GM23338 (cell line): ENCODE measurements at regions not wholly inside any gene's neighbourhood (a gene's known extent, or its start where the extent isn't known, plus 50 kb on each side); places are given as distances from the start of the nearest gene placed in this dataset.

Source experiments
- ATAC-seq: fragments of 200-7000 bp; cut with Tn5 transposase; 3 replicates; pipeline ENCODE4 v1.9.1; 2020
- DNase-seq: peaks from one replicate; pipeline ENCODE4 v3.0.0-alpha.2; 2015; ENCODE audit warnings: low spot score
- H2AFZ ChIP-seq: fragments of 200-600 bp; sonication (generic); 2 replicates; pipeline ENCODE4 v1.8.0; 2016; ENCODE audit warnings: antibody characterized with exemption, mild to moderate bottlenecking, moderate library complexity
- H3F3A ChIP-seq: fragments of 200-600 bp; sonication (generic); replicated peaks from 2 replicates; pipeline ENCODE4 v1.8.0; 2017; ENCODE audit warnings: antibody characterized with exemption, mixed run types, low read depth
- H3K27ac ChIP-seq: fragments of 200-600 bp; sonication (generic); 2 replicates; pipeline ENCODE4 v1.6.1; 2016; ENCODE audit warnings: low read depth
- H3K27me3 ChIP-seq: fragments of 200-600 bp; sonication (generic); 2 replicates; pipeline ENCODE4 v1.8.0; 2016; ENCODE audit warnings: mild to moderate bottlenecking, mixed run types, moderate library complexity; ENCODE audit not compliant: insufficient read depth
- H3K36me3 ChIP-seq: fragments of 200-600 bp; sonication (generic); 2 replicates; pipeline ENCODE4 v1.8.0; 2016; ENCODE audit warnings: mild to moderate bottlenecking; ENCODE audit not compliant: insufficient read depth
- H3K4me1 ChIP-seq: fragments of 200-600 bp; sonication (generic); 2 replicates; pipeline ENCODE4 v1.8.0; 2016; ENCODE audit warnings: mild to moderate bottlenecking, moderate library complexity; ENCODE audit not compliant: insufficient read depth
- H3K4me2 ChIP-seq: fragments of 200-600 bp; sonication (generic); 2 replicates; pipeline ENCODE4 v1.7.1; 2017; ENCODE audit warnings: mixed run types
- H3K4me3 ChIP-seq: fragments of 200-600 bp; sonication (generic); 2 replicates; pipeline ENCODE4 v1.6.1; 2016; ENCODE audit warnings: mixed run types
- H3K79me2 ChIP-seq: fragments of 200-600 bp; sonication (generic); replicated peaks from 2 replicates; pipeline ENCODE4 v1.8.0; 2017; ENCODE audit warnings: mild to moderate bottlenecking; ENCODE audit not compliant: insufficient read depth
- H3K9me2 ChIP-seq: fragments of 200-600 bp; sonication (generic); 2 replicates; pipeline ENCODE4 v1.8.0; 2017; ENCODE audit not compliant: insufficient read depth
- H4K20me1 ChIP-seq: fragments of 200-600 bp; sonication (generic); replicated peaks from 2 replicates; pipeline ENCODE4 v1.8.0; 2017; ENCODE audit warnings: mild to moderate bottlenecking; ENCODE audit not compliant: insufficient read depth
- H3K27ac Mint-ChIP-seq: 2 replicates; pipeline ENCODE4 v1.8.0; 2020; ENCODE audit warnings: inconsistent platforms, mild to moderate bottlenecking, moderate library complexity, mixed read lengths
- H3K27me3 Mint-ChIP-seq: 3 replicates; pipeline ENCODE4 v1.8.0; 2022; ENCODE audit warnings: low read depth, mild to moderate bottlenecking, moderate library complexity, mixed read lengths, inconsistent platforms; ENCODE audit not compliant: insufficient read depth, poor library complexity
- H3K36me3 Mint-ChIP-seq: 3 replicates; pipeline ENCODE4 v1.8.0; 2021; ENCODE audit warnings: low read depth, mild to moderate bottlenecking, inconsistent platforms, moderate library complexity, mixed read lengths
- H3K4me1 Mint-ChIP-seq: 3 replicates; pipeline ENCODE4 v1.8.0; 2020; ENCODE audit warnings: mild to moderate bottlenecking, inconsistent platforms, mixed read lengths
- H3K4me3 Mint-ChIP-seq: 3 replicates; pipeline ENCODE4 v1.8.0; 2021; ENCODE audit warnings: moderate library complexity, mild to moderate bottlenecking, inconsistent platforms, mixed read lengths
- H3K9me3 Mint-ChIP-seq: 3 replicates; pipeline ENCODE4 v1.8.0; 2020; ENCODE audit warnings: moderate library complexity, mild to moderate bottlenecking, inconsistent platforms, mixed read lengths
- CREB1 ChIP-seq: fragments of 250-450 bp; sonication (Bioruptor Pico); IDR thresholded peaks from 2 replicates; pipeline ENCODE4 v1.5.0; 2020; ENCODE audit warnings: low read depth, mild to moderate bottlenecking, moderate library complexity
- CTCF ChIP-seq, 2 experiments: fragments of 200-600 bp in 1 of 2; sonication (generic) in 1 of 2; conservative IDR thresholded peaks; 2 replicates each; pipeline versions ENCODE4 v1.5.1 to v1.6.1; 2016 to 2017; ENCODE audit warnings: antibody characterized with exemption in 2 of 2, low read depth in 2 of 2, mild to moderate bottlenecking in 2 of 2, moderate library complexity in 1 of 2
- ETS1 ChIP-seq: IDR thresholded peaks from 2 replicates; pipeline ENCODE4 v1.6.1; 2016; ENCODE audit warnings: antibody characterized with exemption
- EZH2 ChIP-seq: fragments of 200-600 bp; sonication (generic); IDR thresholded peaks from one replicate; pipeline ENCODE4 v1.8.0; 2017; ENCODE audit warnings: antibody characterized with exemption, mild to moderate bottlenecking, low read depth; ENCODE audit not compliant: unreplicated experiment
- EZH2phosphoT487 ChIP-seq: fragments of 200-600 bp; sonication (generic); IDR thresholded peaks from one replicate; pipeline ENCODE4 v1.8.1; 2018; ENCODE audit warnings: antibody characterized with exemption; ENCODE audit not compliant: unreplicated experiment
- JUNB ChIP-seq: IDR thresholded peaks from one replicate; pipeline ENCODE4 v1.6.1; 2016; ENCODE audit warnings: antibody characterized with exemption; ENCODE audit not compliant: unreplicated experiment
- NANOG ChIP-seq: IDR thresholded peaks from 2 replicates; pipeline ENCODE4 v1.6.1; 2016; ENCODE audit warnings: antibody characterized with exemption, borderline replicate concordance
- POLR2AphosphoS5 ChIP-seq: IDR thresholded peaks from 2 replicates; pipeline ENCODE4 v1.6.1; 2016; ENCODE audit warnings: antibody characterized with exemption, low read depth
- REST ChIP-seq: IDR thresholded peaks from one replicate; pipeline ENCODE4 v1.6.1; 2018; ENCODE audit warnings: antibody characterized with exemption; ENCODE audit not compliant: unreplicated experiment
- STAT1 ChIP-seq: IDR thresholded peaks from one replicate; pipeline ENCODE4 v1.6.1; 2016; ENCODE audit warnings: antibody characterized with exemption; ENCODE audit not compliant: unreplicated experiment
- ZNF114 ChIP-seq: fragments of 250-450 bp; sonication (Bioruptor Pico); IDR thresholded peaks from 2 replicates; pipeline ENCODE4 v1.5.0; 2020; ENCODE audit warnings: mild to moderate bottlenecking, moderate library complexity
- ZNF331 ChIP-seq: fragments of 250-450 bp; sonication (Bioruptor Pico); IDR thresholded peaks from 2 replicates; pipeline ENCODE4 v1.5.0; 2020; ENCODE audit warnings: low read depth, mild to moderate bottlenecking, moderate library complexity
- ZNF462 ChIP-seq: fragments of 250-450 bp; sonication (Bioruptor Pico); IDR thresholded peaks from 2 replicates; pipeline ENCODE4 v1.5.0; 2020; ENCODE audit warnings: mild to moderate bottlenecking, moderate library complexity

GRCh38 chr12:17666641-17667324 is 423.2 kb downstream of the RERGL start:
- H3K27me3 Mint-ChIP-seq: no peaks in the 10 kb centered on the region
- H3K36me3 ChIP-seq: no peaks in the 10 kb centered on the region
- no peak overlapping the region for H3K27ac ChIP-seq
- H4K20me1 ChIP-seq: no peaks in the 10 kb centered on the region
- no peaks in the 10 kb centered on the region for H3K9me2 ChIP-seq
- DNase-seq (no peak), ATAC-seq (no peak)
- no peaks in the 10 kb centered on the region for H3K79me2 ChIP-seq
- no peak overlapping the region for H2AFZ ChIP-seq
- peaks cover 18% of the 10 kb centered on the region for H3K4me1 Mint-ChIP-seq
- peaks cover 17% of the 10 kb centered on the region; the same call in 1 of the 2 replicates for H3K4me1 ChIP-seq
- no peaks in the 10 kb centered on the region for H3F3A ChIP-seq
- no peak overlapping the region for H3K4me3 ChIP-seq
- no peak overlapping the region for H3K27ac Mint-ChIP-seq
- H3K4me3 Mint-ChIP-seq: no peak overlapping the region
- H3K27me3 ChIP-seq: no peaks in the 10 kb centered on the region
- H3K9me3 Mint-ChIP-seq: no peaks in the 10 kb centered on the region
- no peak overlapping the region for H3K4me2 ChIP-seq
- H3K36me3 Mint-ChIP-seq: no peaks in the 10 kb centered on the region
- TF ChIP-seq CREB1 (CRISPR knock-in tag) (no peak), JUNB (no peak), STAT1 (no peak), ZNF114 (no peak), EZH2 (no peak), POLR2AphosphoS5 (no peak), CTCF (conservative IDR thresholded peaks at IDR 0.05; ENCODE audit: low read depth in 2 of 2) (no peak), ZNF331 (no peak), REST (no peak), ZNF462 (no peak), NANOG (no peak), EZH2phosphoT487 (no peak), ETS1 (no peak)
